ENCODE measurements at regions not wholly inside any gene's neighbourhood (a gene's known extent, or its start where the extent isn't known, plus 50 kb on each side); places are given as distances from the start of the nearest gene placed in this dataset.

GRCh38 chr16:64784635-64785034 lies 337.2 kb downstream of the CDH11 start:
- no peak for DNase-seq (ENCODE audit: low spot score in 2 of 2)
- intact Hi-C loops (cut with DNase I): loop anchor here (10.0 kb wide), 1 partner anchor 340 kb away; the partner anchor contains the start of gene CDH11
- H3K27me3 ChIP-seq: no peaks in the 10 kb centered on the region
- no peaks in the 10 kb centered on the region for H3K36me3 ChIP-seq
- no peak overlapping the region for H3K27ac ChIP-seq
- H3K9me3 ChIP-seq: no peaks in the 10 kb centered on the region
- H3K4me1 ChIP-seq: peaks cover 0 to 4% of the 10 kb centered on the region in 2 donors
- no peak for TF ChIP-seq CTCF (IDR thresholded peaks at IDR 0.05)
- H3K4me3 ChIP-seq: no peak overlapping the region

- Histone ChIP-seq H3K27me3 (no peaks in the 10 kb centered on the region), H3K9me3 (no peaks in the 10 kb centered on the region), H3K36me3 (no peaks in the 10 kb centered on the region), H3K4me1 (peaks cover 0 to 4% of the 10 kb centered on the region in 2 donors), H3K4me3 (no peak overlapping the region), H3K27ac (no peak overlapping the region)
- intact Hi-C loops (cut with DNase I): loop anchor here (10.0 kb wide), 1 partner anchor 342 kb away; the partner anchor contains the start of gene CDH11
- no peak for DNase-seq (ENCODE audit: low spot score in 2 of 2)
- no peak for TF ChIP-seq CTCF (IDR thresholded peaks at IDR 0.05)
These were observed 339.4 kb downstream of the CDH11 start for GRCh38 chr16:64782484-64782883.

GRCh38 chr16:64780445-64780844 lies 341.4 kb downstream of the CDH11 start:
- intact Hi-C loops (cut with DNase I): loop anchor here (10.0 kb wide), 1 partner anchor 344 kb away; the partner anchor contains the start of gene CDH11
- Histone ChIP-seq H3K27me3 (no peaks in the 10 kb centered on the region), H3K27ac (no peak overlapping the region), H3K36me3 (no peaks in the 10 kb centered on the region), H3K4me1 (peaks cover 0 to 4% of the 10 kb centered on the region in 2 donors), H3K9me3 (no peaks in the 10 kb centered on the region), H3K4me3 (no peak overlapping the region)
- DNase-seq (ENCODE audit: low spot score in 2 of 2): no peak
- TF ChIP-seq CTCF (IDR thresholded peaks at IDR 0.05): no peak

GRCh38 chr16:64778777-64779176 lies 343.1 kb downstream of the CDH11 start:
- no peak overlapping the region for H3K4me3 ChIP-seq
- no peaks in the 10 kb centered on the region for H3K36me3 ChIP-seq
- H3K27me3 ChIP-seq: no peaks in the 10 kb centered on the region
- TF ChIP-seq CTCF (IDR thresholded peaks at IDR 0.05): no peak
- intact Hi-C loops (cut with DNase I): no loop called here
- DNase-seq (ENCODE audit: low spot score in 2 of 2): no peak
- H3K4me1 ChIP-seq: no peaks in the 10 kb centered on the region
- no peaks in the 10 kb centered on the region for H3K9me3 ChIP-seq
- no peak overlapping the region for H3K27ac ChIP-seq

- H3K36me3 ChIP-seq: no peaks in the 10 kb centered on the region
- TF ChIP-seq CTCF (IDR thresholded peaks at IDR 0.05): no peak
- no peak for DNase-seq (ENCODE audit: low spot score in 2 of 2)
- H3K27me3 ChIP-seq: no peaks in the 10 kb centered on the region
- no peak overlapping the region for H3K27ac ChIP-seq
- H3K9me3 ChIP-seq: no peaks in the 10 kb centered on the region
- no peak overlapping the region for H3K4me3 ChIP-seq
- no peaks in the 10 kb centered on the region for H3K4me1 ChIP-seq
- intact Hi-C loops (cut with DNase I): no loop called here
These were observed 348.2 kb downstream of the CDH11 start for GRCh38 chr16:64773638-64774037.

- no peaks in the 10 kb centered on the region for H3K27me3 ChIP-seq
- no peak overlapping the region for H3K27ac ChIP-seq
- intact Hi-C loops (cut with DNase I): no loop called here
- TF ChIP-seq CTCF (IDR thresholded peaks at IDR 0.05): no peak
- no peaks in the 10 kb centered on the region for H3K4me1 ChIP-seq
- DNase-seq (ENCODE audit: low spot score in 2 of 2): no peak
- H3K4me3 ChIP-seq: no peak overlapping the region
- H3K9me3 ChIP-seq: no peaks in the 10 kb centered on the region
- H3K36me3 ChIP-seq: no peaks in the 10 kb centered on the region
These were observed 348.7 kb downstream of the CDH11 start for GRCh38 chr16:64773184-64773583.

Measured in ascending aorta (tissue), 2 donors.